Breast epithelium (tissue), 4 donors: ENCODE measurements at regions not wholly inside any gene's neighbourhood (a gene's known extent, or its start where the extent isn't known, plus 50 kb on each side); places are given as distances from the start of the nearest gene placed in this dataset.

Experiments
- DNase-seq, 2 donors: peaks; one replicate each; pipeline ENCODE4 v3.0.0-alpha.2; 2019; ENCODE audit warnings: low spot score in 2 of 2
- H3K27ac ChIP-seq, 2 donors: fragments of 200-600 bp; sonication (generic) in 1 of 2; one replicate each; pipeline ENCODE4 v1.5.1; 2016 to 2019; ENCODE audit warnings: mild to moderate bottlenecking in 1 of 2
- H3K27me3 ChIP-seq, 2 donors: fragments of 200-600 bp; sonication (generic) in 1 of 2; one replicate each; pipeline versions ENCODE4 v1.5.1 to v1.6.0; 2017 to 2019; ENCODE audit warnings: control low read depth in 1 of 2, mild to moderate bottlenecking in 1 of 2
- H3K36me3 ChIP-seq: fragments of 200-600 bp; one replicate; pipeline ENCODE4 v1.5.1; 2019
- H3K4me1 ChIP-seq, 2 donors: fragments of 200-600 bp; sonication (generic); one replicate each; pipeline ENCODE4 v1.5.1; 2016 to 2019; ENCODE audit warnings: control low read depth in 1 of 2
- H3K4me3 ChIP-seq, 3 donors: fragments of 200-600 bp; sonication (generic); 1 replicate in 2 of 3; 2 replicates in 1 of 3; pipeline ENCODE4 v1.5.1; 2016 to 2019; ENCODE audit warnings: mild to moderate bottlenecking in 3 of 3, moderate library complexity in 2 of 3
- H3K9me3 ChIP-seq, 2 donors: fragments of 200-600 bp; sonication (generic) in 1 of 2; one replicate each; pipeline ENCODE4 v1.5.1; 2016 to 2019; ENCODE audit warnings: control low read depth in 1 of 2
- CTCF ChIP-seq, 3 donors: fragments of 450-650 bp; IDR thresholded peaks; one replicate each; pipeline ENCODE4 v1.5.1; 2016 to 2017; ENCODE audit warnings: antibody characterized with exemption in 3 of 3, mild to moderate bottlenecking in 3 of 3, moderate library complexity in 3 of 3
- POLR2A ChIP-seq: fragments of 450-650 bp; IDR thresholded peaks from one replicate; pipeline ENCODE4 v1.6.1; 2016; ENCODE audit warnings: antibody characterized with exemption, mild to moderate bottlenecking, moderate library complexity
- POLR2AphosphoS5 ChIP-seq, 3 donors: sonication (generic); formaldehyde crosslinking; IDR thresholded peaks; one replicate each; pipeline ENCODE4 v1.6.1; 2017; ENCODE audit warnings: antibody characterized with exemption in 3 of 3
- intact Hi-C: fragments of 100-400 bp; cut with DNase I; formaldehyde crosslinking; loops from one replicate; pipeline ENCODE4 v1.15.1; 2023; ENCODE audit warnings: low total_unique reads

DNA sequence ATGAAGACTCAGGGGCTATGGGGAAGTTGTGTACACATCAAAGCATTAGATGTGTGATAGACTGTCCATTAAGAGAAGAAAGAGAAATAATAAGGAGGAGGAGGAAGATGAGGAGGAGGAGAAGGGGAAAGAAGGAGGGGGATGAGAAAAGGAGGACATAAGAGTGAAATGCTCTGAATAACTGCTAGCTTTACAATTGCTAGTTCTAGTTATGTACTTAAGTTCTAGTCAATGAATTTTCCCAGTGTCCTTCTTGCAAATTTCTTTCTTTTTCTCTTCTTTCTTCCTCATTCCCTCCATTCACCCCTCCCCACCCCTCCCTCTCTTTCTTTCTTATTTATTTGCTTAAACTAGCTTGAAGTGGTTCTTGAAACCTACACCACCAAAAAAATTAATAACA lies 534.9 kb upstream of the GRAMD2B start:
- no peaks in the 10 kb centered on the region for H3K27me3 ChIP-seq
- no peaks in the 10 kb centered on the region for H3K36me3 ChIP-seq
- TF ChIP-seq POLR2A (no peak), CTCF (IDR thresholded peaks at IDR 0.05) (no peak), POLR2AphosphoS5 (IDR thresholded peaks at IDR 0.05) (no peak)
- no peaks in the 10 kb centered on the region for H3K9me3 ChIP-seq
- H3K4me1 ChIP-seq = no peaks in the 10 kb centered on the region
- no peak overlapping the region for H3K4me3 ChIP-seq
- intact Hi-C loops = no loop called here
- no peak for DNase-seq
- no peak overlapping the region for H3K27ac ChIP-seq

DNA sequence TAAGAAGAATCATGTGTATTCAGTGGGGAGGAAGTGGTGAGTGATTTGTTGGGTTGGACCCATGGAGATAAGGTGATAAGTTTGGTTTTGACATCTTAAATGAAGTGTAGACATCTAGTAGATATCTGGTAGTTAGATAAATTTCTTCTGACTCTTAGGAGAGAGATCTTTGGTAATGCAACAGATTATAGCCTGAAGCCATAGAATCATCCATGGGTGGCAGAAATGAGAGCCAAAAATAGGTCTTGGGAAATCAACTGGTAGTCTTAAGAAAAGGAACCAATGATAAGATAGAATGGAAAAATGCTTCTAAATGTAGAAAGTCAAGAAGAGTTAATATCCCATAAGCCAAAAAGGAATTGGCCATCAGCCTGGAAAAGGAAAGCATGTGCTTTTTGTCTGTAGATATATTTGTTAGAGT lies 532.7 kb upstream of the GRAMD2B start:
- TF ChIP-seq POLR2A = no peak
- no peak for TF ChIP-seq CTCF (IDR thresholded peaks at IDR 0.05)
- no peak for TF ChIP-seq POLR2AphosphoS5 (IDR thresholded peaks at IDR 0.05)

DNA sequence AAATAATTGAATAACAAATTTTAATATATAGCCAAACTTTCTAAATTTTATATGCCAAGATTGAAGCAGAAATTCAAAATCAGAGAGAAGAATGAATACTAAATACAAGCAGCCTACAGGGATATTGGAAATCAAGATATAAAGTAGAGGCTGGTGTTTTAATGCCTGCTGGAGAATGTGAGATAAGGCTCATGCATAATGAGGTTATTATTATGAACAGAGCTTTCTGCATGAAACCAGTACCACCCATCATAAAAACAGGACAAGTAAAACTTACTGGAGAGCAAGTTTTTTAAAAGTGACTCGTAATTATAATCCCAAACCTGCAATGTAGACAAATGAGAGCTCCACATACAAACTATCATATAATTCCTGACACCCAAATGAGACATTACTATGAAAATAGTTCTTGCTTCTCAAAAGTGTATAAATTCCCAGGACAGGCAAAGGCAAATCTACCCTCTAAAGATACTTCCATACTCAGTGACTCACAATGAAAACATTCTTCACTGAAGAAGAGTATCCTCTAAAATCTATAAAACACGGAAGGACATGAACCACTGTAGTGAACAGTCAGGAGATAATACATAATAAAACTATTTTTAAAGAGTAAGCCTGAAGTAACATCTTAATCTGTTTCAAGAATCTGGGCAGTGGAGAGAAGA lies 532.0 kb upstream of the GRAMD2B start:
- intact Hi-C loops = no loop called here
- Histone ChIP-seq H3K27ac (no peak overlapping the region), H3K4me3 (no peak overlapping the region), H3K4me1 (no peaks in the 10 kb centered on the region), H3K36me3 (no peaks in the 10 kb centered on the region), H3K27me3 (no peaks in the 10 kb centered on the region), H3K9me3 (no peaks in the 10 kb centered on the region)
- TF ChIP-seq POLR2AphosphoS5 (IDR thresholded peaks at IDR 0.05) (no peak), CTCF (IDR thresholded peaks at IDR 0.05) (no peak), POLR2A (no peak)
- no peak for DNase-seq

More for the DNA sequence above, 532.7 kb upstream of the GRAMD2B start:
- Histone ChIP-seq H3K4me1 (no peaks in the 10 kb centered on the region), H3K36me3 (no peaks in the 10 kb centered on the region), H3K9me3 (no peaks in the 10 kb centered on the region), H3K27ac (no peak overlapping the region), H3K27me3 (no peaks in the 10 kb centered on the region), H3K4me3 (no peak overlapping the region)
- no peak for DNase-seq
- intact Hi-C loops = no loop called here

GRCh38 chr5:125894383-125894782 lies 528.8 kb upstream of the GRAMD2B start:
- Histone ChIP-seq H3K36me3 (no peaks in the 10 kb centered on the region), H3K4me1 (no peaks in the 10 kb centered on the region), H3K4me3 (no peak overlapping the region), H3K9me3 (no peaks in the 10 kb centered on the region), H3K27me3 (no peaks in the 10 kb centered on the region), H3K27ac (no peak overlapping the region)
- DNase-seq = no peak
- TF ChIP-seq POLR2AphosphoS5 (IDR thresholded peaks at IDR 0.05) (no peak), POLR2A (no peak), CTCF (IDR thresholded peaks at IDR 0.05) (no peak)
- intact Hi-C loops = no loop called here

DNA sequence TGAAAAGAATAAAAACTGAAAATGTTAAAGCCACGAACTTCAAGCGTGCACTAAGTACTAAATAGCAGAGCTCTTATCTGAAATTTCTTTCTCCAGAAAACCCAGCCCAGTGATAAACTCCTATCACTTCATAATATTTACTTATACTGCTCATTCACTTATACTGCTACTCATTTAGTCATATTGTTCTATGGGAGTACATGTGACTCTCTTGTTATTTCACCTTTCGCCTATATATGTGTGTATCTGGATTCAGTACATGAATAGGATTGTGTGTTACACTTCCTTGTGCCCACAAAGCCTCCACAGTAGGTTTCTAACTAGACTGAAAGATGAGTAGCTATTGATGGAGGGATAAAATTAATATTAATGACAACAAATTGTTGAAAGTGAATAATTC lies 526.8 kb upstream of the GRAMD2B start:
- no peaks in the 10 kb centered on the region for H3K27me3 ChIP-seq
- DNase-seq = no peak
- intact Hi-C loops = no loop called here
- no peaks in the 10 kb centered on the region for H3K4me1 ChIP-seq
- H3K27ac ChIP-seq = no peak overlapping the region
- H3K4me3 ChIP-seq = no peak overlapping the region
- no peaks in the 10 kb centered on the region for H3K36me3 ChIP-seq
- no peak for TF ChIP-seq POLR2AphosphoS5 (IDR thresholded peaks at IDR 0.05)
- TF ChIP-seq CTCF (IDR thresholded peaks at IDR 0.05) = no peak
- TF ChIP-seq POLR2A = no peak
- H3K9me3 ChIP-seq = no peaks in the 10 kb centered on the region
